SK-N-DZ (cell line): ENCODE measurements at regions not wholly inside any gene's neighbourhood (a gene's known extent, or its start where the extent isn't known, plus 50 kb on each side); places are given as distances from the start of the nearest gene placed in this dataset.
A peak's percentile ranks its signal among the peaks of the same experiment; 100 is the strongest.

ENCODE experiments used
- DNase-seq: peaks from one replicate; pipeline ENCODE4 v3.0.0-alpha.2; 2015; ENCODE audit warnings: low spot score

GRCh38 chr20:48181261-48181935, 396.1 kb upstream of the SULF2 start:
- no peak for DNase-seq

- DNase-seq, result no peak
Observed at GRCh38 chr20:48180618-48181017, 395.3 kb upstream of the SULF2 start.

- no peak for DNase-seq
Observed at GRCh38 chr20:48180024-48180423, 394.7 kb upstream of the SULF2 start.

GRCh38 chr20:48178633-48179032, 393.4 kb upstream of the SULF2 start:
- DNase-seq, result no peak

- no peak for DNase-seq
Observed at GRCh38 chr20:48177058-48177457, 391.8 kb upstream of the SULF2 start.

- DNase-seq, result no peak
Observed at GRCh38 chr20:48176139-48176538, 390.9 kb upstream of the SULF2 start.

- DNase-seq, result no peak
Observed at GRCh38 chr20:48175261-48175660, 390.0 kb upstream of the SULF2 start.

GRCh38 chr20:48172357-48172702, 387.0 kb upstream of the SULF2 start:
- no peak for DNase-seq

GRCh38 chr20:48171626-48172356, 386.5 kb upstream of the SULF2 start:
- no peak for DNase-seq

- DNase-seq, result no peak
Observed at GRCh38 chr20:48171071-48171470, 385.8 kb upstream of the SULF2 start.

- no peak for DNase-seq
Observed at GRCh38 chr20:48170625-48171024, 385.3 kb upstream of the SULF2 start.

GRCh38 chr20:48169650-48170225, 384.5 kb upstream of the SULF2 start:
- DNase-seq, result no peak

GRCh38 chr20:48166082-48166835, 381.0 kb upstream of the SULF2 start:
- DNase-seq, result no peak

- DNase-seq, result no peak
Observed at GRCh38 chr20:48165401-48165685, 380.1 kb upstream of the SULF2 start.

- DNase-seq, result no peak
Observed at GRCh38 chr20:48164566-48165400, 379.5 kb upstream of the SULF2 start.

- DNase-seq, result no peak
Observed at GRCh38 chr20:48164034-48164433, 378.8 kb upstream of the SULF2 start.

- DNase-seq, result no peak
Observed at GRCh38 chr20:48163505-48163904, 378.2 kb upstream of the SULF2 start.

- no peak for DNase-seq
Observed at GRCh38 chr20:48162621-48163020, 377.3 kb upstream of the SULF2 start.

- peak; percentile 39 for DNase-seq
Observed at GRCh38 chr20:48159145-48160008, 374.1 kb upstream of the SULF2 start.

GRCh38 chr20:48158014-48158413, 372.7 kb upstream of the SULF2 start:
- DNase-seq, result no peak
